Muscle of leg (tissue), 3 donors: ENCODE measurements at regions not wholly inside any gene's neighbourhood (a gene's known extent, or its start where the extent isn't known, plus 50 kb on each side); places are given as distances from the start of the nearest gene placed in this dataset.
"Not testable (repeated sequence)": the region's sequence is repeated elsewhere in the genome, so short reads cannot be mapped to it uniquely, and the experiment has no call there.

ENCODE experiments used
- DNase-seq: peaks from one replicate; pipeline ENCODE4 v3.0.0; 2013
- H3K27ac ChIP-seq: one replicate; pipeline ENCODE4 v1.5.1; 2013; ENCODE audit warnings: mild to moderate bottlenecking, low read length, control low read depth
- H3K27me3 ChIP-seq: one replicate; pipeline ENCODE4 v1.6.1; 2013; ENCODE audit warnings: low read length; ENCODE audit not compliant: control insufficient read depth, insufficient read depth
- H3K36me3 ChIP-seq: one replicate; pipeline ENCODE4 v1.6.1; 2013; ENCODE audit warnings: low read length; ENCODE audit not compliant: control insufficient read depth, insufficient read depth
- H3K4me1 ChIP-seq: one replicate; pipeline ENCODE4 v1.6.1; 2013; ENCODE audit warnings: low read length; ENCODE audit not compliant: control insufficient read depth, insufficient read depth
- H3K4me3 ChIP-seq: one replicate; pipeline ENCODE4 v1.5.1; 2013; ENCODE audit warnings: low read length, control low read depth
- H3K9me3 ChIP-seq: replicated peaks from 2 replicates; pipeline ENCODE4 v1.6.1; 2013; ENCODE audit warnings: low read depth, low read length; ENCODE audit not compliant: control insufficient read depth
- WGBS: methylation state at CpG from one replicate; pipeline ENCODE4 v1.1.5; 2013; ENCODE audit warnings: missing lambda C conversion rate; ENCODE audit not compliant: insufficient coverage; 5-methylcytosine and 5-hydroxymethylcytosine counted together

- no peaks in the 10 kb centered on the region for H3K27me3 ChIP-seq
- H3K4me1 ChIP-seq = peaks cover 7% of the 10 kb centered on the region
- no peak for DNase-seq
- peak overlapping the region; percentile 52 for H3K4me3 ChIP-seq
- WGBS = 46% methylated on average over 3 of the region's 5 CpGs
- no peaks in the 10 kb centered on the region for H3K36me3 ChIP-seq
- no peaks in the 10 kb centered on the region for H3K9me3 ChIP-seq
- H3K27ac ChIP-seq = peak overlapping the region; percentile 89
Measured at GRCh38 chr9:14992516-14992915, 82.3 kb upstream of the FREM1 start.

GRCh38 chr9:14992081-14992480, 81.9 kb upstream of the FREM1 start:
- 100% methylated on average over 2 of the region's 9 CpGs for WGBS
- Histone ChIP-seq H3K27ac (peak overlapping the region; percentile 89), H3K4me1 (peaks cover 7% of the 10 kb centered on the region), H3K9me3 (no peaks in the 10 kb centered on the region), H3K27me3 (no peaks in the 10 kb centered on the region), H3K4me3 (peak overlapping the region; percentile 52), H3K36me3 (no peaks in the 10 kb centered on the region)
- DNase-seq = peak; percentile 89

DNA sequence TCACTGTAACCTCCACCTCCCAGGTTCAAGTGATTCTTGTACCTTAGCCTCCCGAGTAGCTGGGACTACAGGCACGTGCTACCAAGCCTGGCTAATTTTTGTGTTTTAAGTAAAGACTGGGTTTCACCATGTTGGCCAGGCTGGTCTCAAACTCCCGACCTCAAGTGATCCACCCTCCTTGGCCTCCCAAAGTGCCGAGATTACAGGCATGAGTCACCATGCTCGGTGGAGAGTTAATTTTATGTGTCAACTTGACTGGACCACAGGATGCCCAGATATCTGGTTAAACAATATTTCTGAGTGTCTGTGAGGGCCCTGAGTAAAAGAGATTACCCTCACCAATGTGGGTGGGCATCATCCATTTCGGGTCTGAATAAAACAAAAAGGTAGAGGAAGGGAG, 80.4 kb upstream of the FREM1 start:
- not testable (repeated sequence) for H3K36me3 ChIP-seq, H3K4me1 ChIP-seq, H3K9me3 ChIP-seq, H3K27me3 ChIP-seq, H3K27ac ChIP-seq, H3K4me3 ChIP-seq, DNase-seq
- WGBS = 90% methylated on average over 3 of the region's 6 CpGs

- Histone ChIP-seq H3K4me1 (peaks cover 7% of the 10 kb centered on the region), H3K4me3 (no peak overlapping the region), H3K36me3 (no peaks in the 10 kb centered on the region), H3K27ac (no peak overlapping the region), H3K27me3 (no peaks in the 10 kb centered on the region), H3K9me3 (no peaks in the 10 kb centered on the region)
- DNase-seq = no peak
- 89% methylated on average over 2 of the region's 5 CpGs for WGBS
Measured at GRCh38 chr9:14989811-14990210, 79.6 kb upstream of the FREM1 start.

DNA sequence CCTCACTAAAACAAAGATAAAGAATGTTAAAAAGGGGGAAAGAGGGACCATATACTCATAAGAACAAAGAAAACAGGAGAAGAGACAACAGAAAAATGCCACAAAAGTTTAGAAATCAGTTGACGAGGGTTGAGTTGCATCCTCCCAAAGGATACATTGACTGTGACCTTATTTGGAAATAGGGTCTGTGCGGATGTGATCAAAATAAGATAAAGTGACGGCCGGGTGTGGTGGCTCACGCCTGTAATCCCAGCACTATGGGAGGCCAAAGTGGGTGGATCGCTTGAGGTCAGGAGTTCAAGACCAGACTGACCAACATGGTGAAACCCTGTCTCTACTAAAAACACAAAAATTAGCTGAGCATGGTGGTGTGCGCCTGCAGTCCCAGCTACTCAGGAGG, 79.1 kb upstream of the FREM1 start:
- H3K4me3 ChIP-seq, H3K27me3 ChIP-seq, H3K27ac ChIP-seq, DNase-seq, H3K4me1 ChIP-seq, H3K36me3 ChIP-seq, H3K9me3 ChIP-seq: not testable (repeated sequence)
- WGBS = 94% methylated on average over 5 of the region's 7 CpGs

GRCh38 chr9:14987858-14988257, 77.6 kb upstream of the FREM1 start:
- Histone ChIP-seq H3K4me1 (peaks cover 2% of the 10 kb centered on the region), H3K9me3 (no peaks in the 10 kb centered on the region), H3K36me3 (no peaks in the 10 kb centered on the region), H3K27me3 (no peaks in the 10 kb centered on the region), H3K27ac (no peak overlapping the region), H3K4me3 (no peak overlapping the region)
- no CpG with 5 or more reads among the region's 1 CpG for WGBS
- DNase-seq = no peak

DNA sequence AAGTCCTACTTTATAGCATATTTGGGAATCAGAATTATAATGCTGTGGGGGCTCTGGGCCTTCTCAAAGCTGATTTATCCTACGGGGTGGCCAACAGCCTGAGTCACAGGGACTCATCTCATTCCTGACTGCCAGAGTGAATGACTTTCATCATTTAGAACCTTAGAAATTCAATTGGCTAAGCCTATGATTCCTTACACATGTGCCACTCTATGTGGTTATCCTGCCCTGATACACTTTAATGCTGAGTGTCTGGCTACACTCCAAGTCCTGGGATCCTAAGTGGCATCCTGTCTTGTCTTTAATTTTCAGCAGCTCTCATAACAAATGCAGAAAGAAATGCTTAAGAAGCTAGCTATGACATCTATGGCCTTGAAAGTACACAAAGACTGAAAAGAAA, 75.2 kb upstream of the FREM1 start:
- H3K36me3 ChIP-seq = no peaks in the 10 kb centered on the region
- H3K27me3 ChIP-seq = no peaks in the 10 kb centered on the region
- no peak overlapping the region for H3K4me3 ChIP-seq
- H3K4me1 ChIP-seq = peaks cover 9% of the 10 kb centered on the region
- no peaks in the 10 kb centered on the region for H3K9me3 ChIP-seq
- DNase-seq = no peak
- H3K27ac ChIP-seq = no peak overlapping the region
- WGBS = 80% methylated on average over 1 of the region's 1 CpG

GRCh38 chr9:14983599-14983998, 73.4 kb upstream of the FREM1 start:
- H3K4me1 ChIP-seq = peaks cover 9% of the 10 kb centered on the region
- no peaks in the 10 kb centered on the region for H3K27me3 ChIP-seq
- H3K4me3 ChIP-seq = no peak overlapping the region
- no peaks in the 10 kb centered on the region for H3K9me3 ChIP-seq
- H3K27ac ChIP-seq = no peak overlapping the region
- H3K36me3 ChIP-seq = no peaks in the 10 kb centered on the region
- WGBS = no CpG with 5 or more reads among the region's 1 CpG
- DNase-seq = no peak

- Histone ChIP-seq H3K4me1 (peaks cover 9% of the 10 kb centered on the region), H3K36me3 (no peaks in the 10 kb centered on the region), H3K27ac (peak overlapping the region; percentile 88), H3K9me3 (no peaks in the 10 kb centered on the region), H3K27me3 (no peaks in the 10 kb centered on the region), H3K4me3 (no peak overlapping the region)
- peak; percentile 86 for DNase-seq
- no CpG with 5 or more reads among the region's 3 CpGs for WGBS
Measured at GRCh38 chr9:14981291-14981950, 71.2 kb upstream of the FREM1 start.

- H3K27me3 ChIP-seq = no peaks in the 10 kb centered on the region
- H3K36me3 ChIP-seq = no peaks in the 10 kb centered on the region
- no peaks in the 10 kb centered on the region for H3K9me3 ChIP-seq
- WGBS = 79% methylated on average over 35 of the region's 49 CpGs
- no peak for DNase-seq
- H3K4me1 ChIP-seq = peaks cover 9% of the 10 kb centered on the region
- H3K4me3 ChIP-seq = no peak overlapping the region
- no peak overlapping the region for H3K27ac ChIP-seq
Measured at GRCh38 chr9:14978022-14979000, 68.1 kb upstream of the FREM1 start.
